Caco-2 (cell line): ENCODE measurements at regions not wholly inside any gene's neighbourhood (a gene's known extent, or its start where the extent isn't known, plus 50 kb on each side); places are given as distances from the start of the nearest gene placed in this dataset.

ENCODE experiments used
- BruUV-seq: library from RNA; stranded (reverse); fragments of 400-500 nt; replicated peaks from 2 replicates; lab custom pipeline; 2021; lab: Mats Ljungman, UMichigan
- CTCF ChIA-PET: fragments of 300-600 bp; sonication (Branson Sonifier 250); formaldehyde crosslinking; loops from one replicate; lab custom pipeline; 2022; ENCODE audit warnings: antibody characterized with exemption; lab: Charles Lee
- POLR2A ChIA-PET: fragments of 300-600 bp; sonication (Branson Sonifier 250); formaldehyde crosslinking; loops from one replicate; lab custom pipeline; 2022; ENCODE audit warnings: antibody characterized with exemption; lab: Charles Lee
- DNase-seq, 2 experiments: peaks; one replicate each; pipeline versions ENCODE4 v3.0.0 to v3.0.0-alpha.2; 2020 to 2022
- H3K27me3 ChIP-seq: replicated peaks from 2 replicates; pipeline ENCODE4 v1.6.0; 2011; ENCODE audit warnings: low read length; ENCODE audit not compliant: control insufficient read depth, insufficient read depth
- H3K36me3 ChIP-seq: 2 replicates; pipeline ENCODE4 v1.5.1; 2011; ENCODE audit warnings: low read length; ENCODE audit not compliant: control insufficient read depth, insufficient read depth
- H3K4me1 ChIP-seq: fragments of 250-450 bp; sonication (Bioruptor Pico); 2 replicates; pipeline ENCODE4 v1.5.1; 2020; ENCODE audit warnings: mild to moderate bottlenecking
- H3K4me3 ChIP-seq: 2 replicates; pipeline ENCODE4 v1.5.1; 2011; ENCODE audit warnings: low read depth, mild to moderate bottlenecking, control low read depth, low read length
- H3K9me3 ChIP-seq: fragments of 250-450 bp; sonication (Bioruptor Pico); 2 replicates; pipeline ENCODE4 v1.5.1; 2020; ENCODE audit warnings: mild to moderate bottlenecking, moderate library complexity
- H3K27ac Mint-ChIP-seq: one replicate; pipeline ENCODE4 v1.8.0; 2022; ENCODE audit warnings: mixed read lengths; ENCODE audit not compliant: unreplicated experiment
- H3K27me3 Mint-ChIP-seq: one replicate; pipeline ENCODE4 v1.8.0; 2022; ENCODE audit warnings: mixed read lengths; ENCODE audit not compliant: insufficient read depth, unreplicated experiment
- H3K36me3 Mint-ChIP-seq: one replicate; pipeline ENCODE4 v1.8.0; 2022; ENCODE audit warnings: mild to moderate bottlenecking, mixed read lengths; ENCODE audit not compliant: insufficient read depth, unreplicated experiment
- H3K4me1 Mint-ChIP-seq: one replicate; pipeline ENCODE4 v1.8.0; 2022; ENCODE audit warnings: low read depth, mixed read lengths; ENCODE audit not compliant: unreplicated experiment
- H3K4me3 Mint-ChIP-seq: one replicate; pipeline ENCODE4 v1.8.0; 2022; ENCODE audit warnings: mild to moderate bottlenecking, moderate library complexity, mixed read lengths; ENCODE audit not compliant: unreplicated experiment
- H3K9me3 Mint-ChIP-seq: one replicate; pipeline ENCODE4 v1.8.0; 2022; ENCODE audit warnings: mixed read lengths; ENCODE audit not compliant: unreplicated experiment
- intact Hi-C: fragments of 100-400 bp; cut with micrococcal nuclease; formaldehyde crosslinking; loops from one replicate; pipeline ENCODE4 v1.10.0; 2022; ENCODE audit not compliant: unreplicated experiment
- TF ChIP-seq, protein P1 (sequence below), 2 experiments: fragments of 200-600 bp in 1 of 2; IDR thresholded peaks; 1 replicate in 1 of 2; 2 replicates in 1 of 2; pipeline versions ENCODE4 v1.5.1 to v1.8.0; 2011 to 2022; ENCODE audit warnings: antibody characterized with exemption in 1 of 2, control low read depth in 1 of 2, inconsistent platforms in 1 of 2, low read depth in 1 of 2, low read length in 1 of 2, mild to moderate bottlenecking in 1 of 2, moderate library complexity in 1 of 2; ENCODE audit not compliant: insufficient read depth in 1 of 2, severe bottlenecking in 1 of 2, unreplicated experiment in 1 of 2

DNA sequence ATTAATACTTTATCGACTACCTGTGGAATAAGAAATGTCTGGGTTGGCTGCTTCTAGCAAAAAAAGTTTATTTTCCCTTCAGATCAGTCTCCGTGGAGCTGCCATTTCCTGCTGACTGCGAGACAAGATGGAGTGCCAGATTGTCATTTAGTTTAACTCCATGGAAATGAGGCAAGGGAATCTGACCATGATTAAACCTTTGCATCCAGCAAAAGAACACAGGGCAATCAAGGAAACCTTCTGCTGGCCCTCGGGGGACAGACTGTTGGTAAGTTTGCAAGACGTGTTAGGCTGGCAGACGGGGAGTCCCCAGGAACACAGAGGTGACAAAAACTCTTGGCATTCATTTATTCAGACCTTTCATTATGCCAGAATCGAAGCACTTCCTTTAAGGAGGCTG lies 52.2 kb upstream of the SPACA1 start:
- Histone ChIP-seq H3K9me3 (no peaks in the 10 kb centered on the region), H3K27me3 (no peaks in the 10 kb centered on the region; the same call in 1 of the 2 replicates), H3K36me3 (no peaks in the 10 kb centered on the region), H3K4me3 (no peak overlapping the region), H3K4me1 (no peaks in the 10 kb centered on the region)
- DNase-seq, result no peak
- Mint-ChIP-seq H3K9me3 (no peaks in the 10 kb centered on the region), H3K4me3 (no peak overlapping the region), H3K4me1 (no peaks in the 10 kb centered on the region), H3K27me3 (peaks cover 9% of the 10 kb centered on the region), H3K36me3 (no peaks in the 10 kb centered on the region), H3K27ac (no peak overlapping the region)
- TF ChIP-seq, protein P1, sequence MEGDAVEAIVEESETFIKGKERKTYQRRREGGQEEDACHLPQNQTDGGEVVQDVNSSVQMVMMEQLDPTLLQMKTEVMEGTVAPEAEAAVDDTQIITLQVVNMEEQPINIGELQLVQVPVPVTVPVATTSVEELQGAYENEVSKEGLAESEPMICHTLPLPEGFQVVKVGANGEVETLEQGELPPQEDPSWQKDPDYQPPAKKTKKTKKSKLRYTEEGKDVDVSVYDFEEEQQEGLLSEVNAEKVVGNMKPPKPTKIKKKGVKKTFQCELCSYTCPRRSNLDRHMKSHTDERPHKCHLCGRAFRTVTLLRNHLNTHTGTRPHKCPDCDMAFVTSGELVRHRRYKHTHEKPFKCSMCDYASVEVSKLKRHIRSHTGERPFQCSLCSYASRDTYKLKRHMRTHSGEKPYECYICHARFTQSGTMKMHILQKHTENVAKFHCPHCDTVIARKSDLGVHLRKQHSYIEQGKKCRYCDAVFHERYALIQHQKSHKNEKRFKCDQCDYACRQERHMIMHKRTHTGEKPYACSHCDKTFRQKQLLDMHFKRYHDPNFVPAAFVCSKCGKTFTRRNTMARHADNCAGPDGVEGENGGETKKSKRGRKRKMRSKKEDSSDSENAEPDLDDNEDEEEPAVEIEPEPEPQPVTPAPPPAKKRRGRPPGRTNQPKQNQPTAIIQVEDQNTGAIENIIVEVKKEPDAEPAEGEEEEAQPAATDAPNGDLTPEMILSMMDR (IDR thresholded peaks at IDR 0.05; ENCODE audit: insufficient read depth in 1 of 2, low read depth in 1 of 2, low read length in 1 of 2, severe bottlenecking in 1 of 2, unreplicated experiment in 1 of 2), result no peak
- BruUV-seq, result no TSS peak
- ChIA-PET POLR2A (no interaction called here), CTCF (no interaction called here)
- intact Hi-C loops, result no loop called here

DNA sequence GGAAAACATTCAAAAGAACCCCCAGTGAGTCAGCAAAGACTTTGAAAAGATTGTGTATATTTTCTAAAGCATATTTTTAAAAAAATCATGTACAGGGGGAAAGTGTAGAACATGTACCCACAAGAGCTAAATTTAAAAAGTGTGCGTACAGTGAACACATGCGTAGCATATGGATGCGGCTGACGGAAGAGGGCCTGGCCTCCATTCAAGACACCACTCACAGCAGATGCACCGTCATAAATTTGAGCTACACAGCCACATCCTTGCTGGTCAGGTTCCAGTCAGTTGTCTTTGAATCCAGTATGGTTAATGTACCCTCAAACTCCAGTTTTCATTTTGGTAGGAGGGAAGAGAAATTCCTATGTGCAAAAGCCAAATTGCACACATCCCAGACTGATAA lies 54.3 kb upstream of the SPACA1 start:
- Mint-ChIP-seq H3K36me3 (no peaks in the 10 kb centered on the region), H3K9me3 (no peaks in the 10 kb centered on the region), H3K27ac (no peak overlapping the region), H3K27me3 (peaks cover 12% of the 10 kb centered on the region), H3K4me1 (no peaks in the 10 kb centered on the region), H3K4me3 (no peak overlapping the region)
- TF ChIP-seq, protein P1 (IDR thresholded peaks at IDR 0.05; ENCODE audit: insufficient read depth in 1 of 2, low read depth in 1 of 2, low read length in 1 of 2, severe bottlenecking in 1 of 2, unreplicated experiment in 1 of 2), result no peak
- CTCF ChIA-PET, result no interaction called here
- no peaks in the 10 kb centered on the region for H3K4me1 ChIP-seq
- H3K27me3 ChIP-seq, result no peaks in the 10 kb centered on the region; the same call in 1 of the 2 replicates
- H3K36me3 ChIP-seq, result no peaks in the 10 kb centered on the region
- no peak overlapping the region for H3K4me3 ChIP-seq
- no TSS peak for BruUV-seq
- H3K9me3 ChIP-seq, result no peaks in the 10 kb centered on the region
- DNase-seq, result no peak
- intact Hi-C loops, result no loop called here
- POLR2A ChIA-PET, result no interaction called here

DNA sequence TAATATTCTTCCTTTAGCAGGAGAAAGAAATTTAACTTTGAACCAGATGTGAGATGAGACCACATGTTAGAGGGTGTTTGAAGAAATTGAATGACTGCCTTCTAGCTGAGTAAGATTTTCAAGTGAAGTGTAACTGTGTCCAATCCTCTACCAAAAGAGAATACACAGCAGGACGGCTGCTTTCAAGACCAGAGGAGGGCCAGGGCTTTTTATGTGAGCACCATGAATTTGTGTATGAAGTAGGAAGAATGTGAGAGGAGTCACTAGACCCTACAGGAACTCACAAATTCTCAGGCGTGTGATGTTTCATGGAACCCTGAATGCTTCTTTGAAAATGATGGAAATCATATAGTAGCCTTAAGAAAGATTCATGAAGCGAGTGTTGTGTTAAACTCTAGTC lies 56.8 kb upstream of the SPACA1 start:
- Histone ChIP-seq H3K27me3 (no peaks in the 10 kb centered on the region; the same call in 1 of the 2 replicates), H3K4me1 (no peaks in the 10 kb centered on the region), H3K9me3 (no peaks in the 10 kb centered on the region), H3K4me3 (no peak overlapping the region), H3K36me3 (no peaks in the 10 kb centered on the region)
- DNase-seq, result no peak
- TF ChIP-seq, protein P1 (IDR thresholded peaks at IDR 0.05; ENCODE audit: insufficient read depth in 1 of 2, low read depth in 1 of 2, low read length in 1 of 2, severe bottlenecking in 1 of 2, unreplicated experiment in 1 of 2), result no peak
- no peaks in the 10 kb centered on the region for H3K4me1 Mint-ChIP-seq
- no peaks in the 10 kb centered on the region for H3K9me3 Mint-ChIP-seq
- intact Hi-C loops, result no loop called here
- ChIA-PET POLR2A (no interaction called here), CTCF (no interaction called here)
- H3K4me3 Mint-ChIP-seq, result no peak overlapping the region
- no peak overlapping the region for H3K27ac Mint-ChIP-seq
- H3K36me3 Mint-ChIP-seq, result no peaks in the 10 kb centered on the region
- no TSS peak for BruUV-seq
- H3K27me3 Mint-ChIP-seq, result peaks cover 12% of the 10 kb centered on the region
